ENCODE measurements at regions not wholly inside any gene's neighbourhood (a gene's known extent, or its start where the extent isn't known, plus 50 kb on each side); places are given as distances from the start of the nearest gene placed in this dataset.

DNA sequence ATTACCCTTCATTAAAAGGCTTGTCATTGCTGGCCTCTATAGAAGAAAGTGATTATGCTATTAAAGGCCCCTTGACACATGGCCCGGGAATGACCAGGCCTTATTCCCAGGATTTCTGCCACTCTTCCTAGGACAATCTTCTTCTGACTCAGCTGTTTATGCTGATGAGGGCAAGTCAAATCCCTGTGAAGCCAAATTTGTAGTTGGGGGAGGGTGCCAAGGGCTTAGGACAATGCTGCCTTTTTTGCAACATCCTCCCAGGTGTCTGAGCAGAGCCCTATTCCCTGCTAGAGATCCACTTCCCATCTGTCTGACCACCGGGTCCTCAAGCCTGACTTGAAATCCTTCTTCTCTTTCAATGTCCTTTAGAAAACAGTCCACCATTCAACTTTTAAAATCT lies 230.7 kb upstream of the SRRM4 start:
- no peak for TF ChIP-seq EP300 (conservative IDR thresholded peaks at IDR 0.05; ENCODE audit: poor library complexity, severe bottlenecking)
- no peak for TF ChIP-seq EZH2 (IDR thresholded peaks at IDR 0.05; ENCODE audit: borderline replicate concordance, insufficient read depth, low read length, poor library complexity, severe bottlenecking)
- no peak for TF ChIP-seq POLR2AphosphoS5 (IDR thresholded peaks at IDR 0.05)
- TF ChIP-seq TAF1 (IDR thresholded peaks at IDR 0.05; ENCODE audit: low read depth), result no peak
- no peak for TF ChIP-seq RAD21 (conservative IDR thresholded peaks at IDR 0.05)
- TF ChIP-seq, protein P1, sequence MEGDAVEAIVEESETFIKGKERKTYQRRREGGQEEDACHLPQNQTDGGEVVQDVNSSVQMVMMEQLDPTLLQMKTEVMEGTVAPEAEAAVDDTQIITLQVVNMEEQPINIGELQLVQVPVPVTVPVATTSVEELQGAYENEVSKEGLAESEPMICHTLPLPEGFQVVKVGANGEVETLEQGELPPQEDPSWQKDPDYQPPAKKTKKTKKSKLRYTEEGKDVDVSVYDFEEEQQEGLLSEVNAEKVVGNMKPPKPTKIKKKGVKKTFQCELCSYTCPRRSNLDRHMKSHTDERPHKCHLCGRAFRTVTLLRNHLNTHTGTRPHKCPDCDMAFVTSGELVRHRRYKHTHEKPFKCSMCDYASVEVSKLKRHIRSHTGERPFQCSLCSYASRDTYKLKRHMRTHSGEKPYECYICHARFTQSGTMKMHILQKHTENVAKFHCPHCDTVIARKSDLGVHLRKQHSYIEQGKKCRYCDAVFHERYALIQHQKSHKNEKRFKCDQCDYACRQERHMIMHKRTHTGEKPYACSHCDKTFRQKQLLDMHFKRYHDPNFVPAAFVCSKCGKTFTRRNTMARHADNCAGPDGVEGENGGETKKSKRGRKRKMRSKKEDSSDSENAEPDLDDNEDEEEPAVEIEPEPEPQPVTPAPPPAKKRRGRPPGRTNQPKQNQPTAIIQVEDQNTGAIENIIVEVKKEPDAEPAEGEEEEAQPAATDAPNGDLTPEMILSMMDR (IDR thresholded peaks at IDR 0.05; ENCODE audit: poor library complexity, severe bottlenecking), result no peak
- no peak for TF ChIP-seq MXI1 (conservative IDR thresholded peaks at IDR 0.05; ENCODE audit: poor library complexity, severe bottlenecking)
- TF ChIP-seq, protein P2, sequence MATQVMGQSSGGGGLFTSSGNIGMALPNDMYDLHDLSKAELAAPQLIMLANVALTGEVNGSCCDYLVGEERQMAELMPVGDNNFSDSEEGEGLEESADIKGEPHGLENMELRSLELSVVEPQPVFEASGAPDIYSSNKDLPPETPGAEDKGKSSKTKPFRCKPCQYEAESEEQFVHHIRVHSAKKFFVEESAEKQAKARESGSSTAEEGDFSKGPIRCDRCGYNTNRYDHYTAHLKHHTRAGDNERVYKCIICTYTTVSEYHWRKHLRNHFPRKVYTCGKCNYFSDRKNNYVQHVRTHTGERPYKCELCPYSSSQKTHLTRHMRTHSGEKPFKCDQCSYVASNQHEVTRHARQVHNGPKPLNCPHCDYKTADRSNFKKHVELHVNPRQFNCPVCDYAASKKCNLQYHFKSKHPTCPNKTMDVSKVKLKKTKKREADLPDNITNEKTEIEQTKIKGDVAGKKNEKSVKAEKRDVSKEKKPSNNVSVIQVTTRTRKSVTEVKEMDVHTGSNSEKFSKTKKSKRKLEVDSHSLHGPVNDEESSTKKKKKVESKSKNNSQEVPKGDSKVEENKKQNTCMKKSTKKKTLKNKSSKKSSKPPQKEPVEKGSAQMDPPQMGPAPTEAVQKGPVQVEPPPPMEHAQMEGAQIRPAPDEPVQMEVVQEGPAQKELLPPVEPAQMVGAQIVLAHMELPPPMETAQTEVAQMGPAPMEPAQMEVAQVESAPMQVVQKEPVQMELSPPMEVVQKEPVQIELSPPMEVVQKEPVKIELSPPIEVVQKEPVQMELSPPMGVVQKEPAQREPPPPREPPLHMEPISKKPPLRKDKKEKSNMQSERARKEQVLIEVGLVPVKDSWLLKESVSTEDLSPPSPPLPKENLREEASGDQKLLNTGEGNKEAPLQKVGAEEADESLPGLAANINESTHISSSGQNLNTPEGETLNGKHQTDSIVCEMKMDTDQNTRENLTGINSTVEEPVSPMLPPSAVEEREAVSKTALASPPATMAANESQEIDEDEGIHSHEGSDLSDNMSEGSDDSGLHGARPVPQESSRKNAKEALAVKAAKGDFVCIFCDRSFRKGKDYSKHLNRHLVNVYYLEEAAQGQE (IDR thresholded peaks at IDR 0.05; ENCODE audit: borderline replicate concordance), result no peak
- no peak for TF ChIP-seq SMC3 (conservative IDR thresholded peaks at IDR 0.05; ENCODE audit: poor library complexity)
- no peaks in the 10 kb centered on the region for H4K20me1 ChIP-seq (ENCODE audit: insufficient read depth)
- H3K36me3 ChIP-seq (ENCODE audit: insufficient read depth, low read length), result no peaks in the 10 kb centered on the region
- no peaks in the 10 kb centered on the region for H3K9me2 ChIP-seq (ENCODE audit: insufficient read depth, low read length)
- H3F3A ChIP-seq (ENCODE audit: insufficient read depth, low read length, poor library complexity, severe bottlenecking), result no peaks in the 10 kb centered on the region
- H3K27ac ChIP-seq (ENCODE audit: low read length), result no peak overlapping the region
- no peaks in the 10 kb centered on the region for H3K79me2 ChIP-seq (replicated peaks; ENCODE audit: insufficient read depth, low read length)
- no peaks in the 10 kb centered on the region for H3K27me3 ChIP-seq (ENCODE audit: insufficient read depth, low read depth, low read length)
- H3K9ac ChIP-seq (ENCODE audit: low read length), result no peak overlapping the region
- H3K9me3 ChIP-seq (ENCODE audit: low read length), result no peaks in the 10 kb centered on the region
- H2AFZ ChIP-seq (ENCODE audit: low read depth, low read length), result no peak overlapping the region
- no peak overlapping the region for H3K4me2 ChIP-seq (ENCODE audit: low read length)
- no peak overlapping the region for H3K4me3 ChIP-seq (ENCODE audit: low read length)

- Histone ChIP-seq H3K9me2 (ENCODE audit: insufficient read depth, low read length) (no peaks in the 10 kb centered on the region), H3K36me3 (ENCODE audit: insufficient read depth, low read length) (no peaks in the 10 kb centered on the region), H3F3A (ENCODE audit: insufficient read depth, low read length, poor library complexity, severe bottlenecking) (no peaks in the 10 kb centered on the region), H3K4me3 (ENCODE audit: low read length) (no peak overlapping the region), H3K9ac (ENCODE audit: low read length) (no peak overlapping the region), H3K9me3 (ENCODE audit: low read length) (no peaks in the 10 kb centered on the region), H2AFZ (ENCODE audit: low read depth, low read length) (no peak overlapping the region), H3K27me3 (ENCODE audit: insufficient read depth, low read depth, low read length) (no peaks in the 10 kb centered on the region), H3K4me2 (ENCODE audit: low read length) (no peak overlapping the region), H3K79me2 (replicated peaks; ENCODE audit: insufficient read depth, low read length) (no peaks in the 10 kb centered on the region), H4K20me1 (ENCODE audit: insufficient read depth) (no peaks in the 10 kb centered on the region), H3K27ac (ENCODE audit: low read length) (no peak overlapping the region)
- no peak for TF ChIP-seq EZH2 (IDR thresholded peaks at IDR 0.05; ENCODE audit: borderline replicate concordance, insufficient read depth, low read length, poor library complexity, severe bottlenecking)
- no peak for TF ChIP-seq POLR2AphosphoS5 (IDR thresholded peaks at IDR 0.05)
- TF ChIP-seq EP300 (conservative IDR thresholded peaks at IDR 0.05; ENCODE audit: poor library complexity, severe bottlenecking), result no peak
- TF ChIP-seq, protein P1 (IDR thresholded peaks at IDR 0.05; ENCODE audit: poor library complexity, severe bottlenecking), result no peak
- TF ChIP-seq TAF1 (IDR thresholded peaks at IDR 0.05; ENCODE audit: low read depth), result no peak
- TF ChIP-seq RAD21 (conservative IDR thresholded peaks at IDR 0.05), result no peak
- TF ChIP-seq SMC3 (conservative IDR thresholded peaks at IDR 0.05; ENCODE audit: poor library complexity), result no peak
- TF ChIP-seq, protein P2 (IDR thresholded peaks at IDR 0.05; ENCODE audit: borderline replicate concordance), result no peak
- TF ChIP-seq MXI1 (conservative IDR thresholded peaks at IDR 0.05; ENCODE audit: poor library complexity, severe bottlenecking), result no peak
Observed at GRCh38 chr12:118751355-118751754, 230.0 kb upstream of the SRRM4 start.
